ENCODE measurements at regions not wholly inside any gene's neighbourhood (a gene's known extent, or its start where the extent isn't known, plus 50 kb on each side); places are given as distances from the start of the nearest gene placed in this dataset.
A peak's percentile ranks its signal among the peaks of the same experiment; 100 is the strongest.

DNA sequence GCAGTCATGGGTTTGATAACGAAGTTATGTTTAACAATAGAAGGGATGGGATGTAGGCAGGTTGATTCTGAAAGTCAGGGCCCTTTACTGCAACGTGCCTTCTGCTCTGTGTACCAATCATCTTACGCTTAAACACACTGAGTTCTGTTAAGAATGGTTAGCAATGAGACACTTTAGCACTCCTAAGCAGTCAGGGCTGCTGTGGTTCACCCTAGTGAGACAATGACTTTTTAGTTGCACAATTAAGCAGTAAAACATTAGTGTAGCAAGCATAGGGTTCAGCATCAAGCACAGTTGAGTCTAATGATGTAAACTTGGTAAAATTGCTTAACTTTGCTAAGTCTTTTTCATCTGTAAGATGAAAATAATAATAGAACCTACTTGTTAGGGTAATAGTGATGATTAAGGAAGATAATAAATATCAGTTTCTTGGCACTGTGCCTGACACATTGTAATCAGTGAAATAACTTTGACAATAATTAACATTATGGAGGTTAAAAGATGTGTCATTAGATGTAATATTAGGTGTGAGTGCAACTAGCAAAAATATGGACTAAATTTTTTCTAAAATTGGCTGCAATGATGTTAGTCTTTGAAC is 484.2 kb upstream of the THBS1 start:
- TF ChIP-seq, protein P1, sequence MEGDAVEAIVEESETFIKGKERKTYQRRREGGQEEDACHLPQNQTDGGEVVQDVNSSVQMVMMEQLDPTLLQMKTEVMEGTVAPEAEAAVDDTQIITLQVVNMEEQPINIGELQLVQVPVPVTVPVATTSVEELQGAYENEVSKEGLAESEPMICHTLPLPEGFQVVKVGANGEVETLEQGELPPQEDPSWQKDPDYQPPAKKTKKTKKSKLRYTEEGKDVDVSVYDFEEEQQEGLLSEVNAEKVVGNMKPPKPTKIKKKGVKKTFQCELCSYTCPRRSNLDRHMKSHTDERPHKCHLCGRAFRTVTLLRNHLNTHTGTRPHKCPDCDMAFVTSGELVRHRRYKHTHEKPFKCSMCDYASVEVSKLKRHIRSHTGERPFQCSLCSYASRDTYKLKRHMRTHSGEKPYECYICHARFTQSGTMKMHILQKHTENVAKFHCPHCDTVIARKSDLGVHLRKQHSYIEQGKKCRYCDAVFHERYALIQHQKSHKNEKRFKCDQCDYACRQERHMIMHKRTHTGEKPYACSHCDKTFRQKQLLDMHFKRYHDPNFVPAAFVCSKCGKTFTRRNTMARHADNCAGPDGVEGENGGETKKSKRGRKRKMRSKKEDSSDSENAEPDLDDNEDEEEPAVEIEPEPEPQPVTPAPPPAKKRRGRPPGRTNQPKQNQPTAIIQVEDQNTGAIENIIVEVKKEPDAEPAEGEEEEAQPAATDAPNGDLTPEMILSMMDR (IDR thresholded peaks at IDR 0.05; ENCODE audit: low read depth, low read length, missing control alignments) = no peak
- no peak for DNase-seq (ENCODE audit: extremely low read depth, low read depth)
- H3K4me3 ChIP-seq (replicated peaks; ENCODE audit: low read depth, low read length) = no peak overlapping the region

DNA sequence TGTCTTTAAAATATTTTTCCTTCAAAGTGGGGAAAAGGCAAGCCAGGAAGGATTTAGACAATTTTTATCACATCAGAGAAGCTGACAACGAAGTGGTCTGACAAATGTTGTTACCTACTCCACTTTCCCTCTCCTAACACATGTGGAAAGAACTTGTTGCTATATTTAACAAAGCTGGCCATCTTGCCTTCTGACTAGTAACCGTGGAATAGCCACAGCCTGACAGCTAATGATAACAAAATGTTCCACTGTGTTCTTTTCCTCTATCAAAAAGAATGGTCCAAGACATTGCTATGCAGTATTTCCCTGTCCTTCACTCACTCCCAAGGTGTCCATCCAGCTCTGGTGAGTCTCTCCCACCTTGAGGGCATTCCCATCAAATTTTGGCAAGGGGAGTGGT is 481.4 kb upstream of the THBS1 start:
- no peak for DNase-seq (ENCODE audit: extremely low read depth, low read depth)
- TF ChIP-seq, protein P1 (IDR thresholded peaks at IDR 0.05; ENCODE audit: low read depth, low read length, missing control alignments) = no peak
- no peak overlapping the region for H3K4me3 ChIP-seq (replicated peaks; ENCODE audit: low read depth, low read length)

GRCh38 chr15:39100106-39100660 is 480.7 kb upstream of the THBS1 start:
- TF ChIP-seq, protein P1 (IDR thresholded peaks at IDR 0.05; ENCODE audit: low read depth, low read length, missing control alignments) = peak; percentile 4
- DNase-seq (ENCODE audit: extremely low read depth, low read depth) = no peak
- no peak overlapping the region for H3K4me3 ChIP-seq (replicated peaks; ENCODE audit: low read depth, low read length)

DNA sequence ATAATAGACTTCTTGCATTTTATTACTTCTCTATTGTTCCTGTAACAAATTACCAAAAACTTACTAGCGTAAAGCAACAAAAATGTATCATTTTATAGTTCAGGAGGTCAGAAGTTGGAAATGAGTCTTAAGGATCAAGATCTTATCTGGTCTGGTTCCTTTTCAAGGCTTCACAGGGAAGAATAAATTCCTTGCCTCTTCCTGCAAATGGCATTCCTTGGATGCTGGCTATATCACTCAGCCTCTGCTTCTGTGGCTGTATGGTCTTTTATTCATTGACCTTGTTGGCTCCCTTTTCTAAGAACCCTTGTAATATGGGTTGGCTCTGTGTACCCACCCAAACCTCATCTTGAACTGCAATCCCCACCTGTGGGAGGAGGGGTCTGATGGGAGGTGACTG is 478.4 kb upstream of the THBS1 start:
- no peak overlapping the region for H3K4me3 ChIP-seq (replicated peaks; ENCODE audit: low read depth, low read length)
- no peak for DNase-seq (ENCODE audit: extremely low read depth, low read depth)
- TF ChIP-seq, protein P1 (IDR thresholded peaks at IDR 0.05; ENCODE audit: low read depth, low read length, missing control alignments) = no peak

- no peak for DNase-seq (ENCODE audit: extremely low read depth, low read depth)
- TF ChIP-seq, protein P1 (IDR thresholded peaks at IDR 0.05; ENCODE audit: low read depth, low read length, missing control alignments) = no peak
Observed at GRCh38 chr15:39106950-39107349, 473.9 kb upstream of the THBS1 start.

DNA sequence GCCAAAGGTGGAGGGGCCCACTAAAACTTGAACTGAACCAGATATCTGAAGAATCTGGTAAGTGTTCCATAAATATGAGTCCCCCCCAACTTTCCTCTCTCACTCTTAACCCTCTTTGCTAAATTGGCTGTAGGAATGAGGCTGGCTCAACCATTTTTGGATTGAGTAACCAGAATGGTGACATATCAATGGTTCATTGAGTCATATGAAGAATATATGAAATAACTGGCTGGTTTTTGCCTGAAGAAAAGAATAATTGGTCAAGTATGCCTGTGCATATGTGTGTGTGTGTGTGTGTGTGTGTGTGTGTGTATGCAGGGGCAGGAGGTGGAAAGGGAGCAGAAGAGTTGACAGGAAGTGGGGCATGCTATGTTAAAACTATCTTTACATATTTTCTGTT is 472.9 kb upstream of the THBS1 start:
- no peak overlapping the region for H3K4me3 ChIP-seq (replicated peaks; ENCODE audit: low read depth, low read length)
- DNase-seq (ENCODE audit: extremely low read depth, low read depth) = no peak
- TF ChIP-seq, protein P1 (IDR thresholded peaks at IDR 0.05; ENCODE audit: low read depth, low read length, missing control alignments) = no peak

More at GRCh38 chr15:39106950-39107349, 473.9 kb upstream of the THBS1 start:
- H3K4me3 ChIP-seq (replicated peaks; ENCODE audit: low read depth, low read length) = no peak overlapping the region

DNA sequence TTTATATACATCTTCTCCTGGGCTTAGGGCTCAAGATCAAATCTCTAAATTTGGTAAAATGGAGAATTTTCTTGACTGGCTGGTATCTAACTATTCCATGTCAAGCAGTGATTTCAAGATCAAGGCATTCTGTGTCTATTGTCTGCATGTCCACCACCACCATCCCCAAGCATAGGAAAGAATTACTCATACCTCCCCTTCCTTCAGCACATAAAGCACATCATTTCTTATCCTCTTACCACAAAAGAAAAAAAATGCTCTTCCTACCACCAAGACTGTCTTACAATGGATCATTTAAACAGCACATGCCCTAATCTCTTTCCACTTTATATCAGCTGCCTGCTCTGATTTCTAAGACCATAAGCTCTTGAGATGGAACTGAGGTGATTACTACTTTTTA is 470.5 kb upstream of the THBS1 start:
- no peak for DNase-seq (ENCODE audit: extremely low read depth, low read depth)
- TF ChIP-seq, protein P1 (IDR thresholded peaks at IDR 0.05; ENCODE audit: low read depth, low read length, missing control alignments) = no peak
- no peak overlapping the region for H3K4me3 ChIP-seq (replicated peaks; ENCODE audit: low read depth, low read length)

Data from HFF-Myc (cell line).